HG02798 (cell line): ENCODE measurements at regions not wholly inside any gene's neighbourhood (a gene's known extent, or its start where the extent isn't known, plus 50 kb on each side); places are given as distances from the start of the nearest gene placed in this dataset.
"Not testable (repeated sequence)": the region's sequence is repeated elsewhere in the genome, so short reads cannot be mapped to it uniquely, and the experiment has no call there.

Experiments
- ATAC-seq: cut with Tn5 transposase; IDR thresholded peaks from one replicate; pipeline ENCODE4 v1.9.1; 2021; ENCODE audit warnings: mild to moderate bottlenecking; ENCODE audit not compliant: unreplicated experiment, poor library complexity

GRCh38 chr5:145585443-145586148 lies 249.5 kb downstream of the PRELID2 start:
- no peak for ATAC-seq

DNA sequence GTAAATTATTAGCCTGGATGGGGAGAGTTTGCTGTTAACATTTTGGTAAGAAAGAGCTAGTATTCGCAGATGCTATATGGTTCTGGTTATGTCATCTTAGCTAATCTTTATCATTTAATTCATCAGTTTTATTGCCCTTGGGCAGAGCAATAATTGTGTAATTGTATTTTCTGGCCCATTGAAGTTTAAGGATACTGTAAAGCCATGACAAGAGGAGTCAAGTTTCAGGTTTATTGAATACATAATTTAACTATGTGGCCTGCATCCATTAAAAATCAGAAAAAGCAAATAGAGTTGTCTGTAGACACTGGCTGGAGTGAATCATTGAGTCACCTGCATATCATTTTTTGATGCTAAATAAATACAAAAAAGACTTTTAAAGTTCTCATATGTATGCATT lies 255.8 kb downstream of the PRELID2 start:
- no peak for ATAC-seq

DNA sequence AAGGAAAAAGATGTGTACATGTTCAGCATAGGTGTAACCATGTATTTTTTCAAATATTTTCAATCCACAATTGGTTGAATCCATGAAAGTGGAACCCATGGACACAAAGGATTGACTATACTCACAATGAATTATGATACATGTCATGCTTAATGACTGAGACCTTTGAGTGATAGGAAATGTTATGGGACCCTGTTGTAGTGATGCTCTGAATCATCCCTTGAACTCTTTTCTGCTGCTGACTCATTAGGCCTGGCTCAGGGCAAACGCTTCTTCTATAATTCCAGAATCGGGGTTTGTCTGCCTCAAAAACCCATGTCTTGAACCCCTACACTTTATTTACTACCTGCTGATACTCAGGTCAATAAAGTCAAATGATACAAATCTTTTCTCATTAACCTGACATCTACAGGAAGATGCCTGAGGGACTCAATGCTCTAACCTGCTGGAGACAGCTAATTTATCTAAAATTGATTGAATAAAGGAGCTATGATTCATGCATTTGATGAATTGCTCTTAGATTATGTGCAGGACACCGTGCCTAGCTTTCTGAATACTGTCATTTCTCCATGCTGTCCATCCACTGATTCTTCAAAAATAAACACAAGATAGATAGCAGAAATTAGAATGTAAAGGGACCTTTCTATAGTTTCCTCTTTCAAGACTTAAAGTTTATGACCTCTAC lies 260.1 kb downstream of the PRELID2 start:
- no peak for ATAC-seq

DNA sequence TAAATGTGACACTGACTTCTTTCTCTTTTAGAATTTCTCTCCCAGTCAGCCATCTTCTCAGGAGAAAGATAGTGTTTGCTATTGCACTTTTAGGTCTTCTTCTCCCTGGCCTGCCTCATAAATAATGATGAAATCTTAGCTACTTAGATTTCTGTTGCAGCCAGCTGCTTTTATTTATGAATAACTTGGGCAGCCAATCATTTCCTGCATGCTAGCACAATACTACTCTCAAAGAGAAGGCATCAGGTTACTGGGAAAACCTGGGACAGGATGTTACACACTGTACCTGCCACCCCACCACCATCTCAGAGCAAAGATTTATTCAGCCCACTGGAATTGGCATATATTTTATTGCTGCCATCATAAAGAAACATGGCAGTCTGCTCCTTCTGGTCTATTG lies 266.6 kb downstream of the PRELID2 start:
- ATAC-seq: no peak

- ATAC-seq: no peak
These were observed 272.2 kb downstream of the PRELID2 start for GRCh38 chr5:145562931-145563330.

- no peak for ATAC-seq
These were observed 276.9 kb downstream of the PRELID2 start for GRCh38 chr5:145558288-145558687.

DNA sequence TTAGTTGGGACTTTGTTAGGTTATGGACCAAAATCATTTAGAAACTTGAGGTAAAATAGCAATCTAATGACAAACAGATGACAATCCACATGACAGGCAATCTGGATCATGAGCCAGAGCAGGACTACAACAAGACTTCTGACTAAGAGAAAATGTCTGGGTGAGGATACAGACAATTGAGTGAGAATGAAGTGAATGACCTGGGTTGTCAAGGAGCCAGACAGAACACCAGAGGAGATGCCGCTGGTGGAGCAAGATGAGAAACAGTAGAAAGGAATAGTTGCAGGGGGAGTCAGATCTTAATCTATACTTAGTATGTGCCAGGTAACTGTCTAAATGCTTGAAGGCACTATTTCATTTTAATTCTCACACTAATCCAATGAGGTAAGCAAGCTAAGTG lies 277.8 kb downstream of the PRELID2 start:
- ATAC-seq: no peak

- ATAC-seq: no peak
These were observed 280.7 kb downstream of the PRELID2 start for GRCh38 chr5:145554399-145554798.

GRCh38 chr5:145553177-145553576 lies 282.0 kb downstream of the PRELID2 start:
- ATAC-seq: no peak

- no peak for ATAC-seq
These were observed 283.4 kb downstream of the PRELID2 start for GRCh38 chr5:145551714-145552113.

- no peak for ATAC-seq
These were observed 287.0 kb downstream of the PRELID2 start for GRCh38 chr5:145548097-145548496.

GRCh38 chr5:145544401-145544800 lies 290.7 kb downstream of the PRELID2 start:
- no peak for ATAC-seq

DNA sequence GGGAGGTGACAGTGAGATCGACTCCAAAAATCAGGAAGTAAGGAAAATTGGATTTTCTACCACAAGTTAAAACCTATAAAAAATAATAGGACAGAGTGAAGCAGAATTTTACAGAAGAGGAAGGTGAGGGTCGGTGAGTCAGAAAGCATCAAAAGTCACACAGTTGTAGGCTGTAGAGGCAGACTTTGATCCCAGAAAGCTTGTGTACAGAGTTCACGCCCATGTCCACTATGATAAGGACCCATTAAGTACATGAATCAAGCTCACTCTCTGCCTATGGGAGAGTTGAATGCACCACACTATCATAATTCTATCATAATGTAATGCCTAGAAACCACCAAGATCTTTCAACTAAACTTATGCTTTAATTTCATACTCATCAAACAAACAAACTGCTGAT lies 291.2 kb downstream of the PRELID2 start:
- ATAC-seq: no peak

GRCh38 chr5:145540375-145540774 lies 294.8 kb downstream of the PRELID2 start:
- no peak for ATAC-seq

- no peak for ATAC-seq
These were observed 295.9 kb downstream of the PRELID2 start for GRCh38 chr5:145539201-145539600.

DNA sequence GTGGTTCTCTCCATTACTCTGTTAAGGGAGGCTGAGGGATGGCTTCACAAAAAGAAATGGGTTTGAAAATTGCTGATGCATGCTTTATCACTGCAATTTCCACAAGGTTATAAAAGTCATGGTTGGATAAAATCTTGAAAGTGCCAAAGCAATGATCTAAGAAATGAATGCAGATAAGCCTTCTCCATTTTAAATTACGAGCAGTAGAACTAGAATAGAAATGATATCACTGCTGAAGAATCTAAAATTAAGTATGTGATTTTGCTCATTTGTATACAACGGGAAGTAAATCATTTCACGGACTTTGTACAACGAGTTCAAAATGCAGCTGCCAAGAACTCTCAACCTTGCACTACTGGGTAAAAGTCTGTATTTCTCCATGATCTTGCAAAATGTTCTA lies 299.0 kb downstream of the PRELID2 start:
- ATAC-seq: no peak

DNA sequence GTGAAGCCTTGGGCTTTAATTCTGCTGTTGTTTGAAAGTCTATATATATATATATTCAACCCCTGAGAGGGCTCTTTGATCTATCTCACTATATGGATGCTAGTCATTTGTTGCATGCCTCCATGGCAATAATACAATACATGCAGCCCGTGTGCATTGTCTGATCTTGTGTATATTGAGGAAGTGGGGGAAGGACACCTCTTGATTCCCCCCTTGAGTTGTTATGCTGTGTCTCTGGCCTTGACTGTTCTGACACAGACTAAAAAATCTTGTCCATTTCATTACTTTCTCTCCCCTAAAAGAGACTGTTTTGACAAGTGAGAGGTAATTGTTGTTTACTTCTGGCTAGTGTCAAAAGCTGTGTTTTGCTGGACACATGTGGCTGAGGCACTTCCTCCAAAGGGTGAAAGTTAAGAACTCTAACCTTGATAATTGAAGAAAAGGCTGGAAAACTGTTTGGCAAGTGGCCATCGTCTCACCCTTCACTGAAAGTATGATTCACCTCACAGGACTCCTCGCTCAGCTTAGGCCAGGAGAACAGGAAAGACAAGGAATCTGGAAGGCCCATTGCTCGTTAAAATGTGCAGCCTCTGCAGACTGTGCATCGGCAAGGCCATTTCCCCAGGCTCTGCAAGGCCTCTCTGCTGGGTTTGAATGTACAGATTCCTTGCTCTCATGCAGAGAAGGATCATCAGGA lies 304.0 kb downstream of the PRELID2 start:
- no peak for ATAC-seq

- ATAC-seq: no peak
These were observed 313.6 kb downstream of the PRELID2 start for GRCh38 chr5:145521523-145521922.

GRCh38 chr5:145521066-145521465 lies 314.1 kb downstream of the PRELID2 start:
- no peak for ATAC-seq

- no peak for ATAC-seq
These were observed 314.8 kb downstream of the PRELID2 start for GRCh38 chr5:145520335-145520734.

GRCh38 chr5:145517588-145517987 lies 317.6 kb downstream of the PRELID2 start:
- not testable (repeated sequence) for ATAC-seq
